Breast epithelium (tissue), 4 donors: ENCODE measurements at regions not wholly inside any gene's neighbourhood (a gene's known extent, or its start where the extent isn't known, plus 50 kb on each side); places are given as distances from the start of the nearest gene placed in this dataset.
"Not testable (repeated sequence)": the region's sequence is repeated elsewhere in the genome, so short reads cannot be mapped to it uniquely, and the experiment has no call there.

Experiments
- DNase-seq, 2 donors: peaks; one replicate each; pipeline ENCODE4 v3.0.0-alpha.2; 2019; ENCODE audit warnings: low spot score in 2 of 2
- H3K27ac ChIP-seq, 2 donors: fragments of 200-600 bp; sonication (generic) in 1 of 2; one replicate each; pipeline ENCODE4 v1.5.1; 2016 to 2019; ENCODE audit warnings: mild to moderate bottlenecking in 1 of 2
- H3K27me3 ChIP-seq, 2 donors: fragments of 200-600 bp; sonication (generic) in 1 of 2; one replicate each; pipeline versions ENCODE4 v1.5.1 to v1.6.0; 2017 to 2019; ENCODE audit warnings: control low read depth in 1 of 2, mild to moderate bottlenecking in 1 of 2
- H3K36me3 ChIP-seq: fragments of 200-600 bp; one replicate; pipeline ENCODE4 v1.5.1; 2019
- H3K4me1 ChIP-seq, 2 donors: fragments of 200-600 bp; sonication (generic); one replicate each; pipeline ENCODE4 v1.5.1; 2016 to 2019; ENCODE audit warnings: control low read depth in 1 of 2
- H3K4me3 ChIP-seq, 3 donors: fragments of 200-600 bp; sonication (generic); 1 replicate in 2 of 3; 2 replicates in 1 of 3; pipeline ENCODE4 v1.5.1; 2016 to 2019; ENCODE audit warnings: mild to moderate bottlenecking in 3 of 3, moderate library complexity in 2 of 3
- H3K9me3 ChIP-seq, 2 donors: fragments of 200-600 bp; sonication (generic) in 1 of 2; one replicate each; pipeline ENCODE4 v1.5.1; 2016 to 2019; ENCODE audit warnings: control low read depth in 1 of 2
- POLR2A ChIP-seq: fragments of 450-650 bp; IDR thresholded peaks from one replicate; pipeline ENCODE4 v1.6.1; 2016; ENCODE audit warnings: antibody characterized with exemption, mild to moderate bottlenecking, moderate library complexity
- POLR2AphosphoS5 ChIP-seq, 3 donors: sonication (generic); formaldehyde crosslinking; IDR thresholded peaks; one replicate each; pipeline ENCODE4 v1.6.1; 2017; ENCODE audit warnings: antibody characterized with exemption in 3 of 3
- intact Hi-C: fragments of 100-400 bp; cut with DNase I; formaldehyde crosslinking; loops from one replicate; pipeline ENCODE4 v1.15.1; 2023; ENCODE audit warnings: low total_unique reads
- TF ChIP-seq, protein P1 (sequence below), 3 donors: fragments of 450-650 bp; IDR thresholded peaks; one replicate each; pipeline ENCODE4 v1.5.1; 2016 to 2017; ENCODE audit warnings: antibody characterized with exemption in 3 of 3, mild to moderate bottlenecking in 3 of 3, moderate library complexity in 3 of 3

DNA sequence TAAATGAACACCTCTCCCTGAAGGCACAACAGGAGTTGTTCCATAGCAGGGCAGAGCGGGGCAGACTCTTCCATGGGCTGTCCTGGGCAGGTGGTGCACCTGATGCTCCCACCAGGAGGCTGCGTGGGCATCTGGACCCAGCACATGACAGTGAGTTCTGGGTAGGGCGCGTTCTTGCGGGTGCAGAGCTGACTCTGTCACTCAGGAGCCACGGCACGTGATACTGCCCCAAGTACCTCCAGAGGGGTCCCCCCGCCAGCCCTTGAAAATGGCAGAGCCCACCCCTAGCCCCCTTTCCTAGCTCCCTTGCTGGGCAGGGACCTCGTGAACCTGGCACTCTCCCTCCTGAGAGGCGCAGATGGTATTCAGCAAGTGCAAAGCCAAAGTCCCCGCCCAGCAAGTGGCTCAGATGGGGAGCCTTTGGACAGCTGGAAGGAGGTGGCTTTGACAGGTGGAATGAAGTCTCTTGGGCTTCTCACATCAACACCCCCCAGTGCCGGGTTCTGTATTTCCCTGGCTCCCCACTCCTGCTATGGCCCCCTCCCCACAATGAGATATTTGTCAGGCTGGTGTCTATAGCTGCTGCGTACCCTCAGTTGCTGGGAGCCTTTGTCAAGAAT, 172.1 kb downstream of the TBC1D2B start:
- H3K36me3 ChIP-seq, result no peaks in the 10 kb centered on the region
- intact Hi-C loops, result no loop called here
- no peak for DNase-seq
- no peak overlapping the region for H3K27ac ChIP-seq
- no peaks in the 10 kb centered on the region for H3K4me1 ChIP-seq
- no peak overlapping the region for H3K4me3 ChIP-seq
- TF ChIP-seq POLR2AphosphoS5 (IDR thresholded peaks at IDR 0.05) (no peak), POLR2A (no peak)
- TF ChIP-seq, protein P1, sequence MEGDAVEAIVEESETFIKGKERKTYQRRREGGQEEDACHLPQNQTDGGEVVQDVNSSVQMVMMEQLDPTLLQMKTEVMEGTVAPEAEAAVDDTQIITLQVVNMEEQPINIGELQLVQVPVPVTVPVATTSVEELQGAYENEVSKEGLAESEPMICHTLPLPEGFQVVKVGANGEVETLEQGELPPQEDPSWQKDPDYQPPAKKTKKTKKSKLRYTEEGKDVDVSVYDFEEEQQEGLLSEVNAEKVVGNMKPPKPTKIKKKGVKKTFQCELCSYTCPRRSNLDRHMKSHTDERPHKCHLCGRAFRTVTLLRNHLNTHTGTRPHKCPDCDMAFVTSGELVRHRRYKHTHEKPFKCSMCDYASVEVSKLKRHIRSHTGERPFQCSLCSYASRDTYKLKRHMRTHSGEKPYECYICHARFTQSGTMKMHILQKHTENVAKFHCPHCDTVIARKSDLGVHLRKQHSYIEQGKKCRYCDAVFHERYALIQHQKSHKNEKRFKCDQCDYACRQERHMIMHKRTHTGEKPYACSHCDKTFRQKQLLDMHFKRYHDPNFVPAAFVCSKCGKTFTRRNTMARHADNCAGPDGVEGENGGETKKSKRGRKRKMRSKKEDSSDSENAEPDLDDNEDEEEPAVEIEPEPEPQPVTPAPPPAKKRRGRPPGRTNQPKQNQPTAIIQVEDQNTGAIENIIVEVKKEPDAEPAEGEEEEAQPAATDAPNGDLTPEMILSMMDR (IDR thresholded peaks at IDR 0.05), result no peak
- H3K9me3 ChIP-seq, result no peaks in the 10 kb centered on the region
- H3K27me3 ChIP-seq, result no peaks in the 10 kb centered on the region

DNA sequence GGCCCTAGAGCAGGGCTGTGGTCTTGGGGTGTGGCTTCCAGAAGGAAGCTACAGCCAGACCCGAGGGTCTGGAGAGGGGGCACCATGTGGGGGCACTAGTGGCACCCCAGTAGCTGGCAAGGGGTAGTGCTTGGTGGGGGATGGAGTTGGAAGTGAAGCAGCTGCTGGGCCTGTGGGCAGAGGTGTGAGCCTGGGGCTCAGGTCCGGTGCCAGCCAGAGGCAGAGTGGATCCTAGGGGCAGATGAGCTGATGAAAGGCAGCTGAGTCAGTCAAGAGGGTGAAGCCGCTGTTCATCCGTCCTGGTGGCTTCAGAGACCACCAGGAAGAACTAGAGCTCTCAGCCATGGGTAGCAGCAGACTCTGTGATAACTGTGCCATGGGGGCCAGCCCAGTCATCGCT, 172.6 kb downstream of the TBC1D2B start:
- no peaks in the 10 kb centered on the region for H3K27me3 ChIP-seq
- no peak overlapping the region for H3K4me3 ChIP-seq
- no peak overlapping the region for H3K27ac ChIP-seq
- intact Hi-C loops, result no loop called here
- H3K36me3 ChIP-seq, result no peaks in the 10 kb centered on the region
- no peak for DNase-seq
- H3K9me3 ChIP-seq, result no peaks in the 10 kb centered on the region
- no peak for TF ChIP-seq POLR2AphosphoS5 (IDR thresholded peaks at IDR 0.05)
- TF ChIP-seq, protein P1 (IDR thresholded peaks at IDR 0.05), result no peak
- no peak for TF ChIP-seq POLR2A
- H3K4me1 ChIP-seq, result no peaks in the 10 kb centered on the region

DNA sequence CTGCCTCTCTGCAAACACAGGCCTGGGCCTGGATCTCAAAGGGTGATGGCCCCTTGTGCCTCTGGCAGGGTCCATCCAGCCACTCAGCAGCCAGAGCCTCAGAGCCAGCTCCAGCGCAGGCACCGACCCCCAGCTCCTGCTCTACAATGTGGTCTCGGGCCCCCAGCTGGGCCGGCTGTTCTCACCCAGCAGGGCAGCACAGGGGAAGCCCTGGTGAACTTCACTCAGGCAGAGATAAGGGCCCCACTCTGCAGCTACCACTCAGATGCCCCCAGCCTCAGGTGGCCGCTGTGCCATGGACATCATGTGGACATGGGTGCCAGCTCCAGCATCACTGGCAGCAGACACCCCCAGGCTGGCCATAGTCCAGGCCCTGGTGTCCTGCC, 173.1 kb downstream of the TBC1D2B start:
- TF ChIP-seq, protein P1 (IDR thresholded peaks at IDR 0.05), result no peak
- TF ChIP-seq POLR2AphosphoS5 (IDR thresholded peaks at IDR 0.05) (no peak), POLR2A (no peak)
- Histone ChIP-seq H3K9me3 (no peaks in the 10 kb centered on the region), H3K27me3 (no peaks in the 10 kb centered on the region), H3K4me3 (no peak overlapping the region), H3K4me1 (no peaks in the 10 kb centered on the region), H3K27ac (no peak overlapping the region), H3K36me3 (no peaks in the 10 kb centered on the region)
- intact Hi-C loops, result no loop called here
- peak in 1 of 2 donors; percentile 42 for DNase-seq

DNA sequence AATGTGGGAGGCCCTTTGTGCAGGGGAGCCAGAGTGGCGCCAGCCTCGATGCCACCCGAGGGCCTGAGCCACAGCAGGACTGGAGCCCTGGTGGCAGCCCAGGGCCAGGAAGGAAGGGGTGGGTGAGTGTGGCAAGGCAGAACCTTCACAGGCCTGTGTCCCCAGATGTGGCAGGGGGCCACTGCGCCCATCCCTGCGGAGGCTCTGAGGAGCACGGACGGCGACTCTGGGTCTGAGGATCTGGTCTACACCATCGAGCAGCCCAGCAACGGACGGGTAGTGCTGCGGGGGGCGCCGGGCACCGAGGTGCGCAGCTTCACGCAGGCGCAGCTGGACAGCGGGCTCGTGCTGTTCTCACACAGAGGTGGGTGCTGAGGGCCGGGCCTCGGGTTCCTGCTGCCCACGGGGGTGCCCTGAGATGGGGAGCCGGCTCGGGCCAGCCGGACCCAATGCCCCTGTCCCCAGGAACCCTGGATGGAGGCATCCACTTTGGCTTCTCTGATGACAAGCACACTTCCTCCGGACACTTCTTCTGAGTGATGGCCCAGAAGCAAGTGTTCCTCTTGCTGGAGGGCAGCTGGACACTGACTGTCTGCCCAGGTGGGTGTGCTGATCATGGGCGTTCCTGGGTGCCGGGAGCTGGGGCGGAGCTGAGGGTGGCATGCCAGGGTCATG, 173.6 kb downstream of the TBC1D2B start:
- DNase-seq, result peak in 1 of 2 donors; percentile 36
- H3K27ac ChIP-seq, H3K4me1 ChIP-seq, H3K27me3 ChIP-seq, H3K36me3 ChIP-seq, H3K9me3 ChIP-seq, H3K4me3 ChIP-seq, intact Hi-C loops: not testable (repeated sequence)

DNA sequence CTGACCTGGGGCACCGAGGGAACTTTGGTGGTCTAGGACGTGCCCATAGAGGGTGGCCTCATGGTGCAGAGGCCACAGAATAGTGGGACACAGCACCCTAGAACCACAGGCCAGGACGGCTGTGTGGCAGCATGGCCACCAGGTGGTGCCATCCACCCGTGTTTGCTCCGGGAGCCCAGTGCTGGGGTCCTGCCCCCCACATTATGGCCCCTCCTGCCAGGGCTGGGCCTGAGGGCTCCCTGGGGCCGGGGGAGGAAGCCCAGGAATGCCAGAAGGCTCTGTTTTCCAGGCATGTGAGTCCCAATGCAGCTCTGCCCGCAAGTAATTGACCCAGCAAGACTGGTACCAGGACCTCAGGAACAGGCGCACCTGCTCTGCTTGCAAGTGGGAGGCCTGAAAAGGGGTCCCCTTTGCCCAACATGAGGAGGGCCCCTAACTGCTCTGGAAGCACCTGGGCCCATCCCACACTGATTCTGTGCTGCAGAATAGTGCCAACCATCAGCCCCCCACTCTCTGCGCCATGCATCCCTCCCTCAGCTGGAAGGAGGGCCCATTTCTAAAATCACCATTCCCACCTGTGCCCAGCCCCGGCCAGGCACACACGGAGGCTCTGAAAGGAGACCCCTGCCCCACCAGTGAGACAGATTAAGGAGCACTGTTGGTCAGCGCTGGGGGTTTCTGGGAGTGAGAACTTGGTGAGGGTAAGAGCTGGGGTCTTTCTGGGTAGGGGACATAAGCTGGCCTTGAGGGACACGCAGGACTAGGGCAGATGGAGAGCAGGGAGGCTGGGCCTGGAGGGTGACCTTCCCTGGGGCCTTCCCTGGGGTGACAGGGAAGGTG, 174.4 kb downstream of the TBC1D2B start:
- H3K27ac ChIP-seq, H3K9me3 ChIP-seq, H3K4me3 ChIP-seq, H3K27me3 ChIP-seq, H3K36me3 ChIP-seq, intact Hi-C loops, H3K4me1 ChIP-seq: not testable (repeated sequence)
- DNase-seq, result peak in 1 of 2 donors; percentile 35
- TF ChIP-seq, protein P1 (IDR thresholded peaks at IDR 0.05), result peak in 2 of 3 donors; percentile 17 to 27
